Choroid plexus epithelial cell (primary cell): ENCODE measurements at regions not wholly inside any gene's neighbourhood (a gene's known extent, or its start where the extent isn't known, plus 50 kb on each side); places are given as distances from the start of the nearest gene placed in this dataset.
A peak's percentile ranks its signal among the peaks of the same experiment; 100 is the strongest.
"Not testable (repeated sequence)": the region's sequence is repeated elsewhere in the genome, so short reads cannot be mapped to it uniquely, and the experiment has no call there.

Experiments used
- DNase-seq: peaks from one replicate; pipeline ENCODE4 v3.0.0-alpha.2; 2010; ENCODE audit warnings: low read depth
- H3K4me3 ChIP-seq: 2 replicates; pipeline ENCODE4 v1.5.1; 2011; ENCODE audit warnings: low read depth, mild to moderate bottlenecking, control low read depth, low read length, moderate library complexity
- TF ChIP-seq, protein P1 (sequence below): conservative IDR thresholded peaks from 2 replicates; pipeline ENCODE4 v1.5.1; 2011; ENCODE audit warnings: low read depth, mild to moderate bottlenecking, control low read depth, inconsistent platforms, low read length, moderate library complexity

GRCh38 chr15:24772266-24772665 lies 96.7 kb downstream of the NPAP1 start:
- TF ChIP-seq, protein P1, sequence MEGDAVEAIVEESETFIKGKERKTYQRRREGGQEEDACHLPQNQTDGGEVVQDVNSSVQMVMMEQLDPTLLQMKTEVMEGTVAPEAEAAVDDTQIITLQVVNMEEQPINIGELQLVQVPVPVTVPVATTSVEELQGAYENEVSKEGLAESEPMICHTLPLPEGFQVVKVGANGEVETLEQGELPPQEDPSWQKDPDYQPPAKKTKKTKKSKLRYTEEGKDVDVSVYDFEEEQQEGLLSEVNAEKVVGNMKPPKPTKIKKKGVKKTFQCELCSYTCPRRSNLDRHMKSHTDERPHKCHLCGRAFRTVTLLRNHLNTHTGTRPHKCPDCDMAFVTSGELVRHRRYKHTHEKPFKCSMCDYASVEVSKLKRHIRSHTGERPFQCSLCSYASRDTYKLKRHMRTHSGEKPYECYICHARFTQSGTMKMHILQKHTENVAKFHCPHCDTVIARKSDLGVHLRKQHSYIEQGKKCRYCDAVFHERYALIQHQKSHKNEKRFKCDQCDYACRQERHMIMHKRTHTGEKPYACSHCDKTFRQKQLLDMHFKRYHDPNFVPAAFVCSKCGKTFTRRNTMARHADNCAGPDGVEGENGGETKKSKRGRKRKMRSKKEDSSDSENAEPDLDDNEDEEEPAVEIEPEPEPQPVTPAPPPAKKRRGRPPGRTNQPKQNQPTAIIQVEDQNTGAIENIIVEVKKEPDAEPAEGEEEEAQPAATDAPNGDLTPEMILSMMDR: no peak
- no peak for DNase-seq
- H3K4me3 ChIP-seq: no peak overlapping the region

DNA sequence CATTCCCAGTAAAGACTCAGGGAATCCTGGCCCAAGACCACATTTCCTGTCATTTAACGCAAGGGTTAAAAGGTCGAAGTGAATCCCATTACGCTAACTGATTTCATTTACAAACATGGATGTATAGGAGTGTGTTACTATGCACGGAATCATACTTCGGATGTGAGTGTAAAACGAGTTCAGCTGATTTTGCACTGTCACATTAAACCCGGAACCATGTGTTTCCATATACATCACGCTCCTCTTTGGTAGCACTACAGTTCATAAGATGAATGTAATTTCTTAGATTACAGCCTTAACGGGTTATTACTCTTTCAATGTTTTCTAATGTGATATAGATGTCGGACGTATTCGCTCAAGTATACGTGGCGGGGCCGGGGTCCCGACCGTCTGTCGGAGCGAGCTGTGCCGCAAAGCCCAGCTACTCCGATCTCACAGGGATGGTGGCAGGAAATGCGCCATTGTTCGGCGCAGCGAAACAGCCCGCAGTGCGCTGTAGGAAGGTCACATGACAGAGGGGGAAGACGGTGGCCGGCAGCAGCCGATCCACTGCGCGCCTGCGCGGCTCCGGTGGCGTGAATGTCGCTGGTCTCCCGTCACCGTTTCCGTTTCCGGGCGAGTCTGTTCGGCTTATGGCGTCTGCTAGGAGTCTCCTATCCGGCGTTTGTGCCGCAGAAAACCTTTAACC lies 97.3 kb downstream of the NPAP1 start:
- H3K4me3 ChIP-seq: peak overlapping the region; percentile 56
- DNase-seq: peak; percentile 82
- TF ChIP-seq, protein P1: no peak

GRCh38 chr15:24777307-24777706 lies 101.7 kb downstream of the NPAP1 start:
- DNase-seq: no peak
- H3K4me3 ChIP-seq: no peak overlapping the region
- TF ChIP-seq, protein P1: no peak

DNA sequence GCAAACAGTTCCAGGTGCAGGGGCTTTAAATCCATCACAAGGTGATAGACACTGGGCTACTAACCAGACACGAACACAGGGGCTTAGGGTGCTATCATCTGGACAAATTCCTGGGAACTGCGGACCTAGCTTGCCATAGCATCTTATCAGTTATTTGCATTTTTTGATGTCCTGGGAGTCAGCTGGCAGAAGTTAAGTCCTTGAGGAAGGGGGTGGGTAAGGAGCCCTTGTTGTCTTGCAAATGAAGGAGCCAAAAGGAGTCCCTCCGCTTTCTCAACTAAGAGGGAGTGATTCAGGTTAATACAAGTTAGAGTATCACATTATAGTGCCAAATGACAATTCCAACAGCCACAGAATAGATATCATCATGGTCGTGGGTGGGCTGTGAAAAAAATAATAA lies 108.9 kb downstream of the NPAP1 start:
- TF ChIP-seq, protein P1: no peak
- no peak overlapping the region for H3K4me3 ChIP-seq
- no peak for DNase-seq

DNA sequence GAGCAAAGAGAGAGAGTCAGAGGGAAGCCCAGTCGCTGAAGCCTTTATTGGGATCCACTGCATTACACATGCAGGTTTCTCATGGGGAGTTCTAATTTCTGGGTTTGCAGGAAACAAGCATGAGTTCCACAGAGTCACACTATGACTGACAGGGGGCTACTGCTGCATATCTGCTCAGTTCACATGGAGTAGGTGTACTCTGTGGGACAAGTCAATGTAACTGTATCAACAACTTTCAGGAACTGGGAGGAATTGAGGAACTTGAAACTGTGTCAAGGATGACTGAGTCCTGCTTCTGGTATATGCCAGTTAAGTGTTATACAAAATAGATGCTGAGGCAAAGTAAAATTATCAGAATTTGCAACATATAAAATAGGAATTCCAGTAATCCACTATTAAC lies 110.8 kb downstream of the NPAP1 start:
- TF ChIP-seq, protein P1: no peak
- H3K4me3 ChIP-seq: no peak overlapping the region
- no peak for DNase-seq

DNA sequence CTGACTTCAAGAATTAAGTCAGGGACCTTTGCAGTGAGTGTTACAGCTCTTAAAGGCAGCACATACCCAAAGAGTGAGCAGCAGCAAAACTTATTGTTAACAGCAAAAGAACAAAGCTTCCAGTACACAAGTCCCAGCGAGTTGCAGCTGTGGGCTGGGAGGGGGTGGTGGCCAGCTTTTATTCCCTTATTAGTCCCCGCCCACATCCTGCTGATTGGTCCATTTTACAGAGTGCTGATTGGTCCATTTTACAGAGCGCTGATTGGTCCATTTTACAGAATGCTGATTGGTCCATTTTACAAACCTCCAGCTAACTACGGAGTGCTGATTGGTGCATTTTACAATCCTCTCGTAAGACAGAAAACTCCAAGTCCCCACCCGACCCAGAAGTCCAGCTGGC lies 127.0 kb downstream of the NPAP1 start:
- H3K4me3 ChIP-seq, DNase-seq: not testable (repeated sequence)

- no peak for DNase-seq
Observed at GRCh38 chr15:24819680-24820079, 135.1 kb upstream of the SNRPN start.

More at GRCh38 chr15:24819680-24820079, 135.1 kb upstream of the SNRPN start:
- H3K4me3 ChIP-seq: no peak overlapping the region
- TF ChIP-seq, protein P1: no peak
